Muscle layer of colon (tissue), 2 donors: ENCODE measurements at regions not wholly inside any gene's neighbourhood (a gene's known extent, or its start where the extent isn't known, plus 50 kb on each side); places are given as distances from the start of the nearest gene placed in this dataset.
"Not testable (repeated sequence)": the region's sequence is repeated elsewhere in the genome, so short reads cannot be mapped to it uniquely, and the experiment has no call there.

Source experiments
- H3K27ac ChIP-seq: one replicate; pipeline ENCODE4 v1.7.0; 2013; ENCODE audit warnings: low read depth, mild to moderate bottlenecking, low read length, moderate library complexity
- H3K27me3 ChIP-seq, 2 donors: one replicate each; pipeline ENCODE4 v1.7.0; 2013; ENCODE audit warnings: low read length in 2 of 2, mild to moderate bottlenecking in 2 of 2; ENCODE audit not compliant: insufficient read depth in 2 of 2, control insufficient read depth in 1 of 2
- H3K36me3 ChIP-seq: one replicate; pipeline ENCODE4 v1.7.0; 2013; ENCODE audit warnings: mild to moderate bottlenecking, low read length; ENCODE audit not compliant: insufficient read depth
- H3K4me1 ChIP-seq: one replicate; pipeline ENCODE4 v1.7.0; 2013; ENCODE audit warnings: mild to moderate bottlenecking, low read length; ENCODE audit not compliant: insufficient read depth
- H3K4me3 ChIP-seq, 2 donors: one replicate each; pipeline ENCODE4 v1.7.0; 2013; ENCODE audit warnings: low read length in 2 of 2, low read depth in 1 of 2, mild to moderate bottlenecking in 1 of 2, moderate library complexity in 1 of 2
- H3K9ac ChIP-seq: one replicate; pipeline ENCODE4 v1.7.0; 2013; ENCODE audit warnings: low read length
- H3K9me3 ChIP-seq: one replicate; pipeline ENCODE4 v1.7.0; 2013; ENCODE audit warnings: mild to moderate bottlenecking, low read length
- donor health status: abdominal sarcoma.
- donor health status: Adenocarcinoma of cecum.

DNA sequence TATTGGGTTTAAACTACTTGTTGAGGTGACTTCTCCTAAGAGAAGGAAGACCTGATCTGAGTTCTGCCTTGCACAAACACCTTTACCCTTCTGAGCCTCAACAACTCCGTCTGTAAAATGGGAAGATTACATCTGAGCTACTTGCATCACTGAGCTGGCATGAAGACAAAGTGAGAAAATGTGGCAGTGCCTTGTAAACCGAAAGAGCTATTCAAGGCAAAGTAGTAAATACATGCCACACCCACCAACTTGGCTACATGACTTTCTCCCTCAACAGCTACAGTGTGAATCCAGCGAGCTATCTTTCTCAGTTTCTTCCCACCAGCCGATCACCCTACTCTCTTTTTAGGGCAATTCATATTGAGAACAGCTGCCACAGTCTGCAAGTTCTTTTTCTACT, 148.3 kb downstream of the FOXB1 start:
- Histone ChIP-seq H3K9me3 (no peaks in the 10 kb centered on the region), H3K27ac (no peak overlapping the region), H3K4me3 (no peak overlapping the region), H3K9ac (no peak overlapping the region), H3K36me3 (no peaks in the 10 kb centered on the region), H3K27me3 (no peaks in the 10 kb centered on the region), H3K4me1 (no peaks in the 10 kb centered on the region)

DNA sequence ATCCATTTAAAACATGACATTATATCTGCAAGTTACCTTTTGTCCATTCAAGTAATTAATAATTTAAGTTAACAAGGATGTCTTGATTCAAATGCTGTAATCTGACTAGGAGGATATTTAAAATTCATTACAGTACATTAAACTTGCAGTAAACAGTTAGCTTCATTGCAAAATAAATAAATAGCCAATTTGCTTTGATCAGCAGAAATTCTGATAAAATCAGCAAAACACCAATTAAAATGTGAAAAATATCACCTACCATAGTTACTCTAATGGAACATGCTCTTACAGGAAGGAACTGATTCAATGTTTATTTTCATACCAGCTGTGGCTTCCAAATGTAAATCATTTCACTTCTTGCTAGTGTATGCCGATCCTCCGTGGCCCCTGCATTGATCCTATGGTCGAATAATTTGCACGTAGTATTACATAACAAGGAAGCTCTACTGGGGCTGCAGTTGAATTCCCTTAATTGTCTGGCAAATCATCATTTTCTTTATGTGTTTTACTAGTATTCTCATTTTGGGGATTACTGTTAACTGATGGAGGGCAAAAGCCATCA, 150.7 kb downstream of the FOXB1 start:
- no peak overlapping the region for H3K9ac ChIP-seq
- no peak overlapping the region for H3K4me3 ChIP-seq
- H3K36me3 ChIP-seq, result no peaks in the 10 kb centered on the region
- H3K9me3 ChIP-seq, result no peaks in the 10 kb centered on the region
- H3K27me3 ChIP-seq, result no peaks in the 10 kb centered on the region
- no peak overlapping the region for H3K27ac ChIP-seq
- H3K4me1 ChIP-seq, result no peaks in the 10 kb centered on the region

DNA sequence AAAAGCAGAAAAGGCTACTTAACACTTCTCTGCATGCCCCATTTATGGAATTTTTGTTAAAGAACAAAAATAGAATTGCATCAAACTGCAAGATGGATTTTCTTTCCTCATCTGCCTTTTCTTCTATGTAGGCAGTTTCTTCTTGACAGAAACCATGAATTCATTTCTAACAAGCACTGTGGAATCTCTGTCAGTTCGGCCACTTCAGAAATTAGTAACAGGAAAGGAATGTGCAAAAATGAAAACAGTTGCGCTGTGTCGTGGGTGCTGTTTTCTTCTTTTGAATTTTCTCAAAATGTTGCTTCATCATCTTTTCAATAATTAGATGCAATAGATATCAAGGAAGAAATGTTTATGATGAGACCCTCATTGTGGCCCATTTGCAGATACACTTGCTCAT, 151.6 kb downstream of the FOXB1 start:
- Histone ChIP-seq H3K27me3 (no peaks in the 10 kb centered on the region), H3K27ac (no peak overlapping the region), H3K4me3 (no peak overlapping the region), H3K4me1 (no peaks in the 10 kb centered on the region), H3K9me3 (no peaks in the 10 kb centered on the region), H3K9ac (no peak overlapping the region), H3K36me3 (no peaks in the 10 kb centered on the region)

DNA sequence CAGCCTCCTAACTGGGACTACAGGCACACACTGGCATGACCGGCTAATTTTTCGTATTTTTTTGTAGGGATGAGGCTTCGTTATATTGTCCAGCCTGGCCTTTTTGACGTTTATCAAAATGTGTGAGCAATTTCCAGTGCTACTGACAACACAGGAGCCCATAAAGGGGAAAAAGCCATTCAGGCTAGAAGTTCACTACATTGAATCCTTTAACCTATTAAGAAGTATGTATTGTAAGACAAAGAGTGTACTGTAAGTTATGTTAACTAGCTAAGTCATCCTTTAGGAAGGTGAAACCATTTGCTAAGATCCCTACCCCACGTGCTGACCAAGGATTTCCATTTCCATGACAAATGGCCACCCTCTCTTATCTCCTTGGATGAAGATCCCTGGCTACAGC, 156.8 kb downstream of the FOXB1 start:
- Histone ChIP-seq H3K36me3 (no peaks in the 10 kb centered on the region), H3K9me3 (no peaks in the 10 kb centered on the region), H3K27ac (no peak overlapping the region), H3K9ac (no peak overlapping the region), H3K4me3 (no peak overlapping the region), H3K4me1 (no peaks in the 10 kb centered on the region), H3K27me3 (no peaks in the 10 kb centered on the region)

DNA sequence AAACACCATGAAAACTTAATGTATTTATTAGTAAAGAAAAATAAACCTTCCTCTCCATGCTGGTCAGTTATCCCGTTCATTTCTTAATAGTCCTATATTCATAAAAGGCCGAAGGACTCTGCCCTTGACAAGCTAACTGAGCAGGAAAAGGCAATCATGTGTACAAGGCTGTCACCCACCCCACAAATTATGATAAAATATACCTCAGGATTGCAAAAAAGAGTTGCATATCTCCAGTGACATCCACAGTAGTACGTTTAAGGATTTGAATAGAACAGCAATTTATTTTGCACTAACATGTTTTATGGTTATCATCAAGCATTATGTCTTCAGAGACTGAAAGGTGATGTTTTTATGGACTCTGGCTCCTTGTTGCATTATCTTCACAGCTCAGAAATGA, 157.6 kb downstream of the FOXB1 start:
- no peak overlapping the region for H3K9ac ChIP-seq
- no peaks in the 10 kb centered on the region for H3K36me3 ChIP-seq
- no peaks in the 10 kb centered on the region for H3K9me3 ChIP-seq
- H3K4me1 ChIP-seq, result no peaks in the 10 kb centered on the region
- H3K27ac ChIP-seq, result no peak overlapping the region
- no peaks in the 10 kb centered on the region for H3K27me3 ChIP-seq
- no peak overlapping the region for H3K4me3 ChIP-seq

DNA sequence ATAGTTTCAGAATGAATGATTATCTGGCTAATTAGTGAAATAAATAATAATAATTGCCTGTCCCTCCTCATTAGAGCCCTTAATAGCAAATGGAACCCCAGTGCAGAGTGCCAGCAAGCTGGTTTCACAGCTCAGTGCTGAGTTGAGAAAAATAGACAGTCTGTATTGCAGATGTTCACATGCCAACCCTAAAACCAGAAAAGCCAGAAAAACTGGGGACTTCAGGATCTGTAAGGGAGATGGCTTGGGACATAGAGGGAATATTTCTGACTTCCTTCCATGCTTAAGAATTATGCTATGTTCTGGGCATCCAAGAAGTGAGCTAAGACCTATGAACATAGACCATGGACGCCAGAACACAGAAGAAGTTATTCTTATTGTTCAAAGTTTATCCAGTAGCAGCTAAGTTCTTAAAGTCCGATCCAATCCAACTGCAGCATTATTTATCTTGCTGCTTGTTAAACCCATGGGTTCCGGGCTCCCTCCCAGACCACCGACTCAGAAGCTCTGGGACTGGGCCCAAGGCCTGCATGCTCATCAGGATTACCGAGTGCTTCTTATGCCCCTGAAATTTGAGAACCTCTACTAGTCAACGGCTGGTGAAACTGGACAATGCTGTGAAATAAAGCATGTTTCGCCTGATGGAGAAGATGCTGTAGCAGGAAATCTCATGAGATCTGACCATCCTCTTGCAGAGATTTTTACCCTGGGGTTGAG, 158.3 kb downstream of the FOXB1 start:
- Histone ChIP-seq H3K4me3 (no peak overlapping the region), H3K9ac (no peak overlapping the region), H3K27me3 (no peaks in the 10 kb centered on the region), H3K36me3 (no peaks in the 10 kb centered on the region), H3K27ac (no peak overlapping the region), H3K4me1 (no peaks in the 10 kb centered on the region), H3K9me3 (no peaks in the 10 kb centered on the region)

DNA sequence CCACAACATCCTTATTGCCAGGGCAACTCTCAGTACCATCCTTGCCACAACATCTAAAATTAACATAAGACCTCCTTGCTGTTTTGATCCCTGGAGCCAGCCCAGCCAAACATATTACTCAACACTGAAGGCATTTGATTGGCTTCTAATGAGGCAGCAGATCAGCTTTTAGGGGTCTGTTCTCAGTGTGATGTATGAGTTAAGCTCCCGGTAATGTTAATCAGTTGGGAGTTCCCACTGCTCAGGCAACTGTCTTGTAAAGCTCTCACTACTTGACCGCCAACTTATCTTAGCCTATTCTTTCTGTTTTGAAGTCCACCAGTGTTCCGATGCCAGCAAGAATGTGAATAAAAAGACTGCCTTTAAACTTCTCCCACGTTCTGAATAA, 158.9 kb downstream of the FOXB1 start:
- H3K4me1 ChIP-seq, result no peaks in the 10 kb centered on the region
- H3K9ac ChIP-seq, result no peak overlapping the region

DNA sequence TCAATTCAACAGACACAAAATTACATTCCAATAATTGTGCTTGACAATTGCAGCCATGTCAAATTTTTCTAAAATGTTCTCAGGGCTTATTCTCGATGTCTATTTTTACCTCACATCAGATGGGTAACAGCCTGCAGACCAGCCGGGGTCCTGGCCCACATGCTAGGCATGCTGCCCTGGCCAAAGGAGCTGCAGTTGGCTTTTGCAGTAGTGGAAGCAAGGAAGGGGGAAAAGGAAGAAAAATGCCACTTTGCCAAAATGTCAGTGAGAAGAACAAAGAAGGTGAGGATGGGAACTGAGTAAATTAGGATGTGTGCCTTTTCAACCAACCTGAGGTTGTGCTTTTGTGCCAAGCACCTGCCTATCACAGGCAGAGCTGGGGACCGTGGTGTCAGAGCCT, 161.0 kb downstream of the FOXB1 start:
- Histone ChIP-seq H3K4me1 (no peaks in the 10 kb centered on the region), H3K9ac (no peak overlapping the region), H3K4me3 (no peak overlapping the region), H3K36me3 (no peaks in the 10 kb centered on the region), H3K9me3 (no peaks in the 10 kb centered on the region), H3K27me3 (no peaks in the 10 kb centered on the region), H3K27ac (no peak overlapping the region)

More for the DNA sequence above, 158.9 kb downstream of the FOXB1 start:
- no peaks in the 10 kb centered on the region for H3K9me3 ChIP-seq
- H3K27me3 ChIP-seq, result no peaks in the 10 kb centered on the region
- no peak overlapping the region for H3K27ac ChIP-seq
- no peaks in the 10 kb centered on the region for H3K36me3 ChIP-seq
- H3K4me3 ChIP-seq, result no peak overlapping the region

DNA sequence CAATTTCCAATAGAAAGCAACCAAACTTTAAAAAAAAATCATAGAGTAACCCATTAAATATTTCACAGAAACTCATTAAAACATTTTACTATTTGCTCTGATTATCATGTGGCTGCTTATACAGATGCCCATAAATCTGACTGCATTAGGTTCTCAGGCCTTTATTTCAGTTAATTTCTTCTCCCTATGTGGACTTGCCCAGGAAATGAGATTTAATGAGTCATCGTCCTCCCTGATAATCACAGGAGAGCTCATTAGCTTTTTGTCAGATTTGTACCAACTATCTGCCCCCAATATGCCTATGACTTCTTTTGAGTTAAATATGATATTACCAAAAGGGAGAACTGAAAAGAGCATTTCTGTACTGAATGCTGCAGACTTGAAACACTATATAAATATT, 168.0 kb downstream of the FOXB1 start:
- no peak overlapping the region for H3K4me3 ChIP-seq
- H3K27me3 ChIP-seq, result no peaks in the 10 kb centered on the region
- H3K4me1 ChIP-seq, result no peaks in the 10 kb centered on the region
- no peaks in the 10 kb centered on the region for H3K9me3 ChIP-seq
- H3K27ac ChIP-seq, result no peak overlapping the region
- H3K36me3 ChIP-seq, result no peaks in the 10 kb centered on the region
- H3K9ac ChIP-seq, result no peak overlapping the region

DNA sequence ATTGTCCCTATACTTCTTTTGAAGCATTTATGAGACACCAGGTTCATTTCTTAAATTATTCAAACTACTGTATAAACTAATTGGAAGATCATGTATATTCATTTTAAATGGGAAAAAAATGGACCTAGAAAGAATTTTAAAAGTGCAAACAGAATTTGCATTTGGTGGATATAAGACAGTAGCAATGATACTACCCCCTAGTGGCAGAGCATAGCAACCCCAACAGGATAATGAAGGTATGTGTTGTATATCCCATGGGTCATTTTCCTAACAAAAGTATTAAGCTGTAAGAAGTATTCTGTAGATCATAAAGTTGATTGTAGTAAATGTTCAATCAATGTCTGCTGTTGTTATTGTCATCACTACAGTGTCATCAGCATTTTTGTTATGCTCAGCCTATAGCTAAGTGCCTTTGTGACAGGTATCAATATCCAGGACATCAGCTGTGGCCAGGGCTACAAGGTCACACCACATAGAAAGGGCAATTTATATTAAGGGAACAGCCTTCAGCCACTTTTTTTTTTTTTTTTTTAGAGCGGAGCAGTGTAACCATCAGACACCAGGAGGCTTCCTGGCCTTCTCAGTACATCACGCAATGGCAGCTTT, 175.8 kb downstream of the FOXB1 start:
- no peaks in the 10 kb centered on the region for H3K27me3 ChIP-seq
- no peak overlapping the region for H3K9ac ChIP-seq
- no peak overlapping the region for H3K4me3 ChIP-seq
- no peaks in the 10 kb centered on the region for H3K4me1 ChIP-seq
- no peak overlapping the region for H3K27ac ChIP-seq
- no peaks in the 10 kb centered on the region for H3K36me3 ChIP-seq
- no peaks in the 10 kb centered on the region for H3K9me3 ChIP-seq

DNA sequence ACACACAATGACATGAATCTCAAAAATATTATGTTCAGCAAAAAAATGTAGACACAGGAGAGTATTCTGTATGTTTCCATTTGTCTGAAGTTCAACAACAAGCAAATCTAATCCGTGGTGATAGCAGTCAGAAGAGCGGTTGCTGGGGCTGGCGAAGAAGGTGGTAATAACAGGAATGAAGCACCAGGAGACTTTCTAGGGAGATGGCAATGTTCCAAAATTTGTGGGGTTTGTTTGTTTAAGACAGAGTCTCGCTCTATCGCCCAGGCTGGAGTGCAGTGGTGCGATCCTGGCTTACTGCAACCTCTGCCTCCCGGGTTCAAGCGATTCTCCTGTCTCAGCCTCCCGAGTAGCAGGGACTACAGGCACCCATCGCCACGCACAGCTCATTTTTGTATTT, 177.8 kb downstream of the FOXB1 start:
- H3K27ac ChIP-seq, H3K4me3 ChIP-seq, H3K9ac ChIP-seq, H3K4me1 ChIP-seq, H3K9me3 ChIP-seq, H3K27me3 ChIP-seq, H3K36me3 ChIP-seq: not testable (repeated sequence)

DNA sequence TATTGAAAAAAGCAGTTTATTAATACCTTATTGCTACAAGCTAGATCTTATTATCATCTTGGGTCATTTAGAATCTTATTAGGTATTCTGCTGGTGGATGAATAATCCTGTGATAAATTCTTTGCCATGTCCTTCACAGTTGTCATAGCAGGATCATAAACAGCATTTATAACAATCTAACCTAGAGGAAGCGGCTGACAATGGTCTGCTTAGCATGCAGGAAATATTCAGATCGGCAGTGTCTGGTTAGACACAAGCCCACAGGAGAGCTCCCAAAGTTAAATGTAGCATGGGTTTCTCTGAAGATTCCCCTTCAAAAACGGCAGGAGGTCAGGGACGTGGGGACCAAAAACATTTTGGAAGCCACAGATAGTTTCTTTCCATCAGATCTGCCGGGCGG, 179.3 kb downstream of the FOXB1 start:
- Histone ChIP-seq H3K4me1 (no peaks in the 10 kb centered on the region), H3K9me3 (no peaks in the 10 kb centered on the region), H3K9ac (no peak overlapping the region), H3K4me3 (no peak overlapping the region), H3K27ac (no peak overlapping the region), H3K36me3 (no peaks in the 10 kb centered on the region), H3K27me3 (no peaks in the 10 kb centered on the region)
